Pancreas (tissue), 10 donors: ENCODE measurements at regions not wholly inside any gene's neighbourhood (a gene's known extent, or its start where the extent isn't known, plus 50 kb on each side); places are given as distances from the start of the nearest gene placed in this dataset.

ENCODE experiments used
- ATAC-seq, 4 donors: fragments of 200-7000 bp; cut with Tn5 transposase; one replicate each; pipeline versions ENCODE4 v1.8.0 to v1.9.1; 2020; ENCODE audit warnings: mild to moderate bottlenecking in 4 of 4, moderate library complexity in 4 of 4
- DNase-seq, 6 donors: peaks; one replicate each; pipeline ENCODE4 v3.0.0-alpha.2; 2020
- FAIRE-seq: peaks from 2 replicates; lab custom pipeline; 2012; peaks lifted over from hg19 to GRCh38; lab: Jason Lieb, UNC
- H3K27ac ChIP-seq, 4 donors: fragments of 200-600 bp; sonication (generic); 1 replicate in 3 of 4; 2 replicates in 1 of 4; pipeline versions ENCODE4 v1.5.0 to v1.8.0; 2020
- H3K27me3 ChIP-seq, 4 donors: fragments of 200-600 bp; one replicate each; pipeline ENCODE4 v1.8.0; 2021
- H3K36me3 ChIP-seq, 3 donors: fragments of 200-600 bp; sonication (generic) in 1 of 3; one replicate each; pipeline versions ENCODE4 v1.5.0 to v1.8.0; 2020 to 2021
- H3K4me1 ChIP-seq, 3 donors: fragments of 200-600 bp; one replicate each; pipeline ENCODE4 v1.8.0; 2021
- H3K4me3 ChIP-seq, 4 donors: fragments of 200-600 bp; sonication (generic) in 2 of 4; one replicate each; pipeline versions ENCODE4 v1.5.0 to v1.8.0; 2020 to 2021
- H3K9me3 ChIP-seq, 4 donors: fragments of 200-600 bp; one replicate each; pipeline ENCODE4 v1.8.0; 2021
- WGBS, 2 donors: extraction: QIAGEN DNeasy Blood & Tissue Kit; methylation state at CpG; one replicate each; pipeline ENCODE4 v1.1.7; 2013; 5-methylcytosine and 5-hydroxymethylcytosine counted together
- intact Hi-C, 3 donors: fragments of 100-400 bp; cut with DNase I; formaldehyde crosslinking; loops; one replicate each; pipeline versions ENCODE4 v1.11.1 to v1.14.2; 2022
- TF ChIP-seq, protein P1 (sequence below), 4 donors: fragments of 200-600 bp; sonication (generic) in 3 of 4; IDR thresholded peaks; one replicate each; pipeline versions ENCODE4 v1.5.0 to v1.8.0; 2021; ENCODE audit warnings: antibody characterized with exemption in 4 of 4
- donor health status: healthy with polysubstance abuse.
- donor health status: DM: no; HTN: no; CAD: no; lungs with moderate emphysema.
- donor health status: DM: no; HTN: no; CAD: no.
- donor health status: control.
- donor health status: control.
- donor health status: Bipolar disorder and iron deficiency.
- donor health status: DM: yes; HTN: yes; CAD: no.
- donor health status: DM: no; HTN: no; CAD: no.
- donor health status: DM: no; HTN: no; CAD: no.
- donor health status: DM: yes; HTN: yes; CAD: no.

- no peaks in the 10 kb centered on the region for H3K9me3 ChIP-seq
- DNase-seq (no peak), FAIRE-seq (no peak), ATAC-seq (no peak)
- intact Hi-C loops, result no loop called here
- TF ChIP-seq, protein P1, sequence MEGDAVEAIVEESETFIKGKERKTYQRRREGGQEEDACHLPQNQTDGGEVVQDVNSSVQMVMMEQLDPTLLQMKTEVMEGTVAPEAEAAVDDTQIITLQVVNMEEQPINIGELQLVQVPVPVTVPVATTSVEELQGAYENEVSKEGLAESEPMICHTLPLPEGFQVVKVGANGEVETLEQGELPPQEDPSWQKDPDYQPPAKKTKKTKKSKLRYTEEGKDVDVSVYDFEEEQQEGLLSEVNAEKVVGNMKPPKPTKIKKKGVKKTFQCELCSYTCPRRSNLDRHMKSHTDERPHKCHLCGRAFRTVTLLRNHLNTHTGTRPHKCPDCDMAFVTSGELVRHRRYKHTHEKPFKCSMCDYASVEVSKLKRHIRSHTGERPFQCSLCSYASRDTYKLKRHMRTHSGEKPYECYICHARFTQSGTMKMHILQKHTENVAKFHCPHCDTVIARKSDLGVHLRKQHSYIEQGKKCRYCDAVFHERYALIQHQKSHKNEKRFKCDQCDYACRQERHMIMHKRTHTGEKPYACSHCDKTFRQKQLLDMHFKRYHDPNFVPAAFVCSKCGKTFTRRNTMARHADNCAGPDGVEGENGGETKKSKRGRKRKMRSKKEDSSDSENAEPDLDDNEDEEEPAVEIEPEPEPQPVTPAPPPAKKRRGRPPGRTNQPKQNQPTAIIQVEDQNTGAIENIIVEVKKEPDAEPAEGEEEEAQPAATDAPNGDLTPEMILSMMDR (IDR thresholded peaks at IDR 0.05), result no peak
- 59 to 68% methylated on average over 16 of the region's 16 CpGs for WGBS, 2 donors
- no peak overlapping the region for H3K27ac ChIP-seq
- H3K4me3 ChIP-seq, result no peak overlapping the region
- no peaks in the 10 kb centered on the region for H3K27me3 ChIP-seq
- H3K36me3 ChIP-seq, result no peaks in the 10 kb centered on the region
- H3K4me1 ChIP-seq, result no peaks in the 10 kb centered on the region
Observed at GRCh38 chr13:112234131-112234875, 141.9 kb upstream of the SPACA7 start.

DNA sequence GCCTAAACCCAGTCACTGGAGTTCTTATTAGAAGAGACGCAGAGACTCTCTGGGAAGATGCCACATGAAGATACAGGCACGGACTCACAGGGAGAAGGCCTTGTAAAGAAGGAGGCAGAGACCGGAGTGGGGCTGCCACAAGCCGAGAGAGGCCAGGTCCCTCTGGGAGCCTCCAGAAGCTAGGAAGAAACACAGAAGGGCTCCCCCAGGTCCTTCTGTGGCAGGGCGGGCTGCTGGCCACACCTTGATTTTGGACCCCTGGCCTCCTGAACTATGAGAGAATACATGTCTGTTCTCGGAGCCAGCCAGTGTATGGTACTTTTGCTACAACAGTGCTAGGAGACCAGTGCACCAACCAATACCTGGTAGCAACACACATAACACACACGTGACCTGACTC lies 140.1 kb upstream of the SPACA7 start:
- TF ChIP-seq, protein P1 (IDR thresholded peaks at IDR 0.05), result no peak
- no peak for FAIRE-seq
- 64 to 72% methylated on average over 7 of the region's 7 CpGs for WGBS, 2 donors

GRCh38 chr13:112236539-112237197 lies 139.5 kb upstream of the SPACA7 start:
- Histone ChIP-seq H3K36me3 (no peaks in the 10 kb centered on the region), H3K4me1 (no peaks in the 10 kb centered on the region), H3K4me3 (no peak overlapping the region), H3K27ac (no peak overlapping the region), H3K27me3 (no peaks in the 10 kb centered on the region), H3K9me3 (no peaks in the 10 kb centered on the region)
- ATAC-seq (no peak), FAIRE-seq (no peak), DNase-seq (no peak)
- TF ChIP-seq, protein P1 (IDR thresholded peaks at IDR 0.05), result no peak
- intact Hi-C loops, result no loop called here
- 64 to 72% methylated on average over 11 of the region's 11 CpGs for WGBS, 2 donors

More for the DNA sequence above, 140.1 kb upstream of the SPACA7 start:
- no peak overlapping the region for H3K27ac ChIP-seq
- DNase-seq (no peak), ATAC-seq (no peak)
- no peaks in the 10 kb centered on the region for H3K36me3 ChIP-seq
- no peaks in the 10 kb centered on the region for H3K4me1 ChIP-seq
- no peaks in the 10 kb centered on the region for H3K27me3 ChIP-seq
- no peaks in the 10 kb centered on the region for H3K9me3 ChIP-seq
- H3K4me3 ChIP-seq, result no peak overlapping the region
- intact Hi-C loops, result no loop called here

DNA sequence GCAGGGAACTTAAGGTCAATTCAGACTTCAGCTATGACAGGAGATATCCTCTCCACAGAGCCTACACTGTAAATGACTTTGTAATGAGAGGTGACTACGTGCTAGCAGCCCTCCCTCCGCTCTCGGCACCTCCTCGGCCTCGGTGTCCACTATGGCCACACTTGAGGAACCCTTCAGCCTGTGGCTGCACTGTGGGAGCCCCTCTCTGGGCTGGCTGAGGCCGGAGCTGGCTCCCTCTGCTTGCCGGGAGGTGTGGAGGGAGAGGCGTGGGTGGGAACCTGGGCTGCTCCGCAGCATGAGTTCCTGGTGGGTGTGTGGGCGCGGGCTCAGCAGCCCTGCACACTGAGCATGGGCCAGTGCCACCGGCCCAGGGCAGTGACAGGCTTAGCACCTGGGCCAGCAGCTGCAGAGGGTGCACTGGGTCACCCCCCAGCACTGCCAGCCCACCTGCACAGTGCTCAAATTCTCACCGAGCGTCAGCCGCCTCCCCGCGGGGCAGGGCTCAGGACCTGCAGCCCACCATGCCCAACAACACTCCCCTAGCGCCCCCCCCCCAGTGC lies 137.6 kb upstream of the SPACA7 start:
- 82 to 85% methylated on average over 18 of the region's 18 CpGs for WGBS, 2 donors
- no peaks in the 10 kb centered on the region for H3K9me3 ChIP-seq

More for the DNA sequence above, 137.6 kb upstream of the SPACA7 start:
- H3K27me3 ChIP-seq, result no peaks in the 10 kb centered on the region
- ATAC-seq (no peak), FAIRE-seq (no peak), DNase-seq (no peak)
- no peaks in the 10 kb centered on the region for H3K36me3 ChIP-seq
- no peak overlapping the region for H3K27ac ChIP-seq
- TF ChIP-seq, protein P1 (IDR thresholded peaks at IDR 0.05), result no peak
- no peaks in the 10 kb centered on the region for H3K4me1 ChIP-seq
- intact Hi-C loops, result no loop called here
- H3K4me3 ChIP-seq, result no peak overlapping the region
